ENCODE measurements at regions not wholly inside any gene's neighbourhood (a gene's known extent, or its start where the extent isn't known, plus 50 kb on each side); places are given as distances from the start of the nearest gene placed in this dataset.

GRCh38 chr2:125638345-125638744, 1017.6 kb upstream of the GYPC start:
- ChIA-PET CTCF (no interaction called here), POLR2A (ENCODE audit: unreplicated experiment) (no interaction called here)
- Histone ChIP-seq H4K91ac (ENCODE audit: insufficient read depth, low read depth, low read length) (no peak overlapping the region), H3K14ac (replicated peaks; ENCODE audit: low read depth, low read length) (no peak overlapping the region), H3K56ac (ENCODE audit: extremely low read depth, insufficient read depth, low read length) (no peak overlapping the region), H3K36me3 (ENCODE audit: control insufficient read depth, insufficient read depth, low read length) (no peaks in the 10 kb centered on the region), H3K4me3 (ENCODE audit: insufficient read depth, low read depth, low read length) (no peak overlapping the region), H3K18ac (ENCODE audit: low read depth, low read length) (no peak overlapping the region), H2AK9ac (replicated peaks; ENCODE audit: low read depth, low read length, poor library complexity) (no peak overlapping the region), H4K8ac (ENCODE audit: low read depth in 2 of 2, low read length in 2 of 2) (no peak overlapping the region), H3K9me1 (ENCODE audit: insufficient read depth, low read length) (no peaks in the 10 kb centered on the region), H3K9me3 (ENCODE audit: control insufficient read depth, insufficient read depth, low read length) (peaks cover 17% of the 10 kb centered on the region), H3K23ac (ENCODE audit: low read depth, low read length) (no peak overlapping the region), H4K5ac (ENCODE audit: low read depth, low read length) (no peak overlapping the region), H2BK5ac (ENCODE audit: low read depth, low read length, poor library complexity, severe bottlenecking) (no peak overlapping the region), H2AFZ (replicated peaks; ENCODE audit: low read length, poor library complexity) (no peak overlapping the region), H3K27me3 (ENCODE audit: control insufficient read depth, insufficient read depth, low read length) (no peaks in the 10 kb centered on the region), H3K4me1 (ENCODE audit: control insufficient read depth, insufficient read depth, low read length) (no peaks in the 10 kb centered on the region), H3K4me2 (ENCODE audit: low read depth, low read length) (no peak overlapping the region), H2AK5ac (ENCODE audit: low read depth, low read length) (no peak overlapping the region), H2BK20ac (ENCODE audit: low read depth, low read length) (no peak overlapping the region), H2BK120ac (ENCODE audit: low read depth, low read length) (no peak overlapping the region), H3K27ac (ENCODE audit: insufficient read depth, low read length) (no peak overlapping the region), H2BK15ac (ENCODE audit: low read depth, low read length) (no peak overlapping the region), H3K9ac (ENCODE audit: low read depth, low read length) (no peak overlapping the region), H4K20me1 (ENCODE audit: insufficient read depth, low read length) (no peaks in the 10 kb centered on the region), H3K79me1 (ENCODE audit: low read depth in 1 of 2, low read length in 2 of 2) (no peaks in the 10 kb centered on the region), H3K4ac (ENCODE audit: low read depth, low read length) (no peak overlapping the region)
- DNase-seq (no peak), ATAC-seq (ENCODE audit: low read depth) (no peak)
- no TSS peak for BruUV-seq (replicated peaks)
- dilution Hi-C loops (cut with HindIII; ENCODE audit: low sequenced_read_pairs, unreplicated experiment): no loop called here
- intact Hi-C loops (cut with micrococcal nuclease): no loop called here
- TF ChIP-seq CEBPB (IDR thresholded peaks at IDR 0.05; ENCODE audit: low read depth, low read length): no peak
- no peak for TF ChIP-seq POLR2A (IDR thresholded peaks at IDR 0.05; ENCODE audit: low read depth, low read length)
- TF ChIP-seq USF2 (IDR thresholded peaks at IDR 0.05; ENCODE audit: low read depth, low read length): no peak
- TF ChIP-seq CTCF (conservative IDR thresholded peaks at IDR 0.05; ENCODE audit: low read depth, low read length): no peak
- no peak for TF ChIP-seq MAFK (IDR thresholded peaks at IDR 0.05; ENCODE audit: low read depth, low read length)
- TF ChIP-seq NFE2L2 (IDR thresholded peaks at IDR 0.05; ENCODE audit: low read depth, low read length): no peak
- no CpG with 5 or more reads among the region's 1 CpG for whole genome bisulfite sequencing, 2 experiments (ENCODE audit: extremely low coverage in 2 of 2, insufficient read length in 1 of 2)
- in situ Hi-C loops (cut with MboI; ENCODE audit: low sequenced_read_pairs): no loop called here

Measured in IMR-90 (cell line).